Stomach (tissue), 4 donors: ENCODE measurements at regions not wholly inside any gene's neighbourhood (a gene's known extent, or its start where the extent isn't known, plus 50 kb on each side); places are given as distances from the start of the nearest gene placed in this dataset.

Experiments
- CTCF ChIP-seq, 7 experiments: fragments of 450-650 bp in 4 of 7; fragments of 200-600 bp in 3 of 7; sonication (generic) in 3 of 7; IDR thresholded peaks; one replicate each; pipeline ENCODE4 v1.5.1; 2016 to 2019; ENCODE audit warnings: antibody characterized with exemption in 7 of 7, control low read depth in 2 of 7, mild to moderate bottlenecking in 1 of 7
- EP300 ChIP-seq: sonication (generic); formaldehyde crosslinking; IDR thresholded peaks from one replicate; pipeline ENCODE4 v1.6.1; 2017; ENCODE audit warnings: antibody characterized with exemption
- POLR2A ChIP-seq, 4 donors: fragments of 450-650 bp; IDR thresholded peaks; one replicate each; pipeline ENCODE4 v1.6.1; 2016; ENCODE audit warnings: antibody characterized with exemption in 4 of 4, control low read depth in 2 of 4, mild to moderate bottlenecking in 1 of 4, moderate library complexity in 1 of 4
- POLR2AphosphoS5 ChIP-seq, 3 donors: sonication (generic); formaldehyde crosslinking; IDR thresholded peaks; one replicate each; pipeline ENCODE4 v1.6.1; 2016; ENCODE audit warnings: antibody characterized with exemption in 3 of 3

DNA sequence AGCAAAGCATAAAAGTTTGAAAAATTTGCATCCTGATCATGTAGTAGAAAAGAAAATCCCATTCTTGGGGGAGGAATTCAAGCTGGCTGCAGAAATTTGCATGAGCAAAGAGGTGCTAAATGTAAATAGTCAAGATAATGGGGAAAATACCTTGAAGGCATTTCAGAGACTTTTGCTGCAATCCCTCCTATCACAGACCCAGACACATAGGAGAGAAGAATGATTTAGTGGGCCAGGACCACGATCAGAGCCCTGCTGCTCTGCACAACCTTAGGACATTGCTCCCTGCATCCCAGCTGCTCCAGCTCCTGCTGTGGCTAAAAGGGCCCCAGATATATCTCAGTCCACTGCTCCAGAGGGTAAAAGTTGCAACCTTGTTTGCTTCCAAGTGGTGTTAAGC lies 1439.7 kb upstream of the AGA start:
- no peak for TF ChIP-seq CTCF (IDR thresholded peaks at IDR 0.05)
- TF ChIP-seq POLR2A (IDR thresholded peaks at IDR 0.05): no peak
- no peak for TF ChIP-seq POLR2AphosphoS5 (IDR thresholded peaks at IDR 0.05)
- TF ChIP-seq EP300: no peak
